Prostate gland (tissue), 2 donors: ENCODE measurements at regions not wholly inside any gene's neighbourhood (a gene's known extent, or its start where the extent isn't known, plus 50 kb on each side); places are given as distances from the start of the nearest gene placed in this dataset.

Experiments
- CTCF ChIP-seq, 4 experiments: fragments of 200-600 bp in 2 of 4; fragments of 450-650 bp in 2 of 4; sonication (generic) in 2 of 4; IDR thresholded peaks; 1 replicate in 3 of 4; 2 replicates in 1 of 4; pipeline ENCODE4 v1.5.1; 2016 to 2019; ENCODE audit warnings: antibody characterized with exemption in 4 of 4, mild to moderate bottlenecking in 2 of 4, moderate library complexity in 2 of 4
- POLR2A ChIP-seq: fragments of 450-650 bp; IDR thresholded peaks from one replicate; pipeline ENCODE4 v1.6.1; 2016; ENCODE audit warnings: antibody characterized with exemption, mild to moderate bottlenecking

- TF ChIP-seq POLR2A, result no peak
- TF ChIP-seq CTCF (IDR thresholded peaks at IDR 0.05), result no peak
Measured at GRCh38 chr1:194159941-194160340, 973.5 kb upstream of the B3GALT2 start.
